Loucy (cell line): ENCODE measurements at regions not wholly inside any gene's neighbourhood (a gene's known extent, or its start where the extent isn't known, plus 50 kb on each side); places are given as distances from the start of the nearest gene placed in this dataset.

Experiments
- H2AFZ ChIP-seq: fragments of 200-600 bp; sonication (generic); 2 replicates; pipeline ENCODE4 v1.6.0; 2016; ENCODE audit warnings: antibody characterized with exemption, mild to moderate bottlenecking, low read length, moderate library complexity
- H3F3A ChIP-seq: fragments of 200-600 bp; 2 replicates; pipeline ENCODE4 v1.6.0; 2016; ENCODE audit warnings: antibody characterized with exemption, low read depth, mild to moderate bottlenecking
- H3K27me3 ChIP-seq: fragments of 200-600 bp; sonication (generic); 2 replicates; pipeline ENCODE4 v1.6.1; 2014; ENCODE audit warnings: low read length, mild to moderate bottlenecking; ENCODE audit not compliant: insufficient read depth, poor library complexity, severe bottlenecking
- H3K36me3 ChIP-seq: fragments of 200-600 bp; sonication (generic); 2 replicates; pipeline ENCODE4 v1.6.1; 2016; ENCODE audit warnings: low read length; ENCODE audit not compliant: insufficient read depth
- H3K4me1 ChIP-seq: fragments of 200-600 bp; sonication (generic); 2 replicates; pipeline ENCODE4 v1.5.1; 2014; ENCODE audit warnings: low read length, mild to moderate bottlenecking; ENCODE audit not compliant: insufficient read depth, poor library complexity, severe bottlenecking
- H3K4me2 ChIP-seq: fragments of 200-600 bp; sonication (generic); 2 replicates; pipeline ENCODE4 v1.6.0; 2014; ENCODE audit warnings: antibody characterized with exemption, low read length, low read depth, mild to moderate bottlenecking; ENCODE audit not compliant: poor library complexity, severe bottlenecking
- H3K4me3 ChIP-seq: fragments of 200-600 bp; sonication (generic); 2 replicates; pipeline ENCODE4 v1.5.1; 2014; ENCODE audit warnings: low read length, mild to moderate bottlenecking, mixed read lengths; ENCODE audit not compliant: poor library complexity, severe bottlenecking
- H3K79me2 ChIP-seq: fragments of 200-600 bp; sonication (generic); 2 replicates; pipeline ENCODE4 v1.6.1; 2014; ENCODE audit warnings: low read length; ENCODE audit not compliant: insufficient read depth
- H3K9ac ChIP-seq: fragments of 200-600 bp; sonication (generic); 2 replicates; pipeline ENCODE4 v1.6.0; 2014; ENCODE audit warnings: mild to moderate bottlenecking, low read depth, low read length, moderate library complexity; ENCODE audit not compliant: poor library complexity, severe bottlenecking
- H3K9me2 ChIP-seq: fragments of 200-600 bp; sonication (generic); replicated peaks from 2 replicates; pipeline ENCODE4 v1.6.1; 2016; ENCODE audit warnings: low read depth, low read length, mixed read lengths
- H3K9me3 ChIP-seq: fragments of 200-600 bp; sonication (generic); 2 replicates; pipeline ENCODE4 v1.6.1; 2014; ENCODE audit warnings: mild to moderate bottlenecking, antibody characterized with exemption, low read length, low read depth; ENCODE audit not compliant: insufficient read depth
- H4K20me1 ChIP-seq: fragments of 200-600 bp; sonication (generic); 2 replicates; pipeline ENCODE4 v1.6.0; 2014; ENCODE audit warnings: antibody characterized with exemption, low read length, mild to moderate bottlenecking; ENCODE audit not compliant: insufficient read depth, poor library complexity, severe bottlenecking
- EZH2phosphoT487 ChIP-seq: fragments of 200-600 bp; IDR thresholded peaks from 2 replicates; pipeline ENCODE4 v1.6.1; 2018; ENCODE audit warnings: antibody characterized with exemption, mild to moderate bottlenecking, moderate library complexity, borderline replicate concordance
- TF ChIP-seq, protein P1 (sequence below): fragments of 200-600 bp; sonication (generic); conservative IDR thresholded peaks from 2 replicates; pipeline ENCODE4 v1.5.1; 2014; ENCODE audit warnings: mild to moderate bottlenecking, antibody characterized with exemption, low read length

- Histone ChIP-seq H3K9me3 (no peaks in the 10 kb centered on the region), H4K20me1 (no peaks in the 10 kb centered on the region), H3K9ac (no peak overlapping the region), H3K27me3 (no peaks in the 10 kb centered on the region), H3K36me3 (no peaks in the 10 kb centered on the region), H3K4me2 (no peak overlapping the region), H3K79me2 (no peaks in the 10 kb centered on the region), H2AFZ (no peak overlapping the region), H3K4me3 (no peak overlapping the region), H3K9me2 (no peaks in the 10 kb centered on the region), H3K4me1 (no peaks in the 10 kb centered on the region), H3F3A (no peaks in the 10 kb centered on the region)
- TF ChIP-seq, protein P1, sequence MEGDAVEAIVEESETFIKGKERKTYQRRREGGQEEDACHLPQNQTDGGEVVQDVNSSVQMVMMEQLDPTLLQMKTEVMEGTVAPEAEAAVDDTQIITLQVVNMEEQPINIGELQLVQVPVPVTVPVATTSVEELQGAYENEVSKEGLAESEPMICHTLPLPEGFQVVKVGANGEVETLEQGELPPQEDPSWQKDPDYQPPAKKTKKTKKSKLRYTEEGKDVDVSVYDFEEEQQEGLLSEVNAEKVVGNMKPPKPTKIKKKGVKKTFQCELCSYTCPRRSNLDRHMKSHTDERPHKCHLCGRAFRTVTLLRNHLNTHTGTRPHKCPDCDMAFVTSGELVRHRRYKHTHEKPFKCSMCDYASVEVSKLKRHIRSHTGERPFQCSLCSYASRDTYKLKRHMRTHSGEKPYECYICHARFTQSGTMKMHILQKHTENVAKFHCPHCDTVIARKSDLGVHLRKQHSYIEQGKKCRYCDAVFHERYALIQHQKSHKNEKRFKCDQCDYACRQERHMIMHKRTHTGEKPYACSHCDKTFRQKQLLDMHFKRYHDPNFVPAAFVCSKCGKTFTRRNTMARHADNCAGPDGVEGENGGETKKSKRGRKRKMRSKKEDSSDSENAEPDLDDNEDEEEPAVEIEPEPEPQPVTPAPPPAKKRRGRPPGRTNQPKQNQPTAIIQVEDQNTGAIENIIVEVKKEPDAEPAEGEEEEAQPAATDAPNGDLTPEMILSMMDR, result no peak
- no peak for TF ChIP-seq EZH2phosphoT487
Observed at GRCh38 chr13:90402613-90403012, 944.9 kb upstream of the MIR17HG start.

DNA sequence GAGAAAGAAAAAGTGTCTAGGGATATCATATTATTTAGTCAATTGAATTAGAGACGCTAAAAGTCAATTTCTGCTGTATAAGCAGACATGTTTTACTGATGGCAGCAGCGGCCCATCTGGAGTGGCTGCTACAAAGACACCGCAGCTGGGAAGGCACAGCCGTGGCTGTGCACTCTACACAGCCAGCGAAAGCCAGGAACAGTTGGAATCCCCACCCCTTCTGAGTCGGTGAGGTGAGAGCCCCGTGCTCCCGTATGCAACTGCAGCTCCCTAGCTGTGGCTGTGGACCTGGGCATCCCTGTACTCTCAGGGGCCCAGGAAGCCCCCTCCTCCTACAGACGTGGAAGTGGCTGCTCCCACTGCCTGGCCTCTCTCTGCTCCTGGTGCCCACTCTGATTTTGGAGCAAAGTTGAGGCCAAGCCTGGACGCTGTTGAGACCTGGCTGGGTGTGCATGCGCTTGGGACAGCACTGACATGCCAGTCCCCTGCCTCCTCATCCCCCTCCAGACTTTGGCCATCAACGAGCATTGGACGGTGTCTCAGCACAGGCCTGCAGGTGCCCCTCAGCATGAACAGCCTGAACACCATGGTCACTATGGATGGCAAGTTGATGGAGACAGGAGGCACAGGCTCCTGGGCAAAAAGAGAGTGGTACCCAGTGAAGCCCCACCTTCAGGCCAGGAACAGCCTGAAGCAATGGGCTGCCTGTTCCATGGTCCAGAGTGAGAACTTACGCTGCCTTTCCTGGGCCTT lies 944.0 kb upstream of the MIR17HG start:
- H3K4me2 ChIP-seq, result no peak overlapping the region
- H3K27me3 ChIP-seq, result no peaks in the 10 kb centered on the region
- no peaks in the 10 kb centered on the region for H3K4me1 ChIP-seq
- no peak overlapping the region for H3K4me3 ChIP-seq
- H2AFZ ChIP-seq, result no peak overlapping the region
- TF ChIP-seq, protein P1, result no peak
- no peak for TF ChIP-seq EZH2phosphoT487
- H3K9me2 ChIP-seq, result no peaks in the 10 kb centered on the region
- H3K79me2 ChIP-seq, result no peaks in the 10 kb centered on the region
- H3F3A ChIP-seq, result no peaks in the 10 kb centered on the region
- H4K20me1 ChIP-seq, result no peaks in the 10 kb centered on the region
- H3K9me3 ChIP-seq, result no peaks in the 10 kb centered on the region
- H3K9ac ChIP-seq, result no peak overlapping the region
- no peaks in the 10 kb centered on the region for H3K36me3 ChIP-seq

- TF ChIP-seq, protein P1, result no peak
- TF ChIP-seq EZH2phosphoT487, result no peak
- H3K9ac ChIP-seq, result no peak overlapping the region
- H3K9me3 ChIP-seq, result no peaks in the 10 kb centered on the region
- no peaks in the 10 kb centered on the region for H3K9me2 ChIP-seq
- H3K4me2 ChIP-seq, result no peak overlapping the region
- H4K20me1 ChIP-seq, result no peaks in the 10 kb centered on the region
- H3K79me2 ChIP-seq, result no peaks in the 10 kb centered on the region
- no peaks in the 10 kb centered on the region for H3K4me1 ChIP-seq
- H2AFZ ChIP-seq, result no peak overlapping the region
- no peaks in the 10 kb centered on the region for H3K36me3 ChIP-seq
- H3K27me3 ChIP-seq, result no peaks in the 10 kb centered on the region
- H3K4me3 ChIP-seq, result no peak overlapping the region
- H3F3A ChIP-seq, result no peaks in the 10 kb centered on the region
Observed at GRCh38 chr13:90405301-90405700, 942.2 kb upstream of the MIR17HG start.
